ELF-1 (cell line): ENCODE measurements at regions not wholly inside any gene's neighbourhood (a gene's known extent, or its start where the extent isn't known, plus 50 kb on each side); places are given as distances from the start of the nearest gene placed in this dataset.
"Not testable (repeated sequence)": the region's sequence is repeated elsewhere in the genome, so short reads cannot be mapped to it uniquely, and the experiment has no call there.

Experiments
- DNase-seq: peaks from one replicate; pipeline ENCODE4 v3.0.0-alpha.2; 2016; ENCODE audit warnings: low read depth, low spot score

DNA sequence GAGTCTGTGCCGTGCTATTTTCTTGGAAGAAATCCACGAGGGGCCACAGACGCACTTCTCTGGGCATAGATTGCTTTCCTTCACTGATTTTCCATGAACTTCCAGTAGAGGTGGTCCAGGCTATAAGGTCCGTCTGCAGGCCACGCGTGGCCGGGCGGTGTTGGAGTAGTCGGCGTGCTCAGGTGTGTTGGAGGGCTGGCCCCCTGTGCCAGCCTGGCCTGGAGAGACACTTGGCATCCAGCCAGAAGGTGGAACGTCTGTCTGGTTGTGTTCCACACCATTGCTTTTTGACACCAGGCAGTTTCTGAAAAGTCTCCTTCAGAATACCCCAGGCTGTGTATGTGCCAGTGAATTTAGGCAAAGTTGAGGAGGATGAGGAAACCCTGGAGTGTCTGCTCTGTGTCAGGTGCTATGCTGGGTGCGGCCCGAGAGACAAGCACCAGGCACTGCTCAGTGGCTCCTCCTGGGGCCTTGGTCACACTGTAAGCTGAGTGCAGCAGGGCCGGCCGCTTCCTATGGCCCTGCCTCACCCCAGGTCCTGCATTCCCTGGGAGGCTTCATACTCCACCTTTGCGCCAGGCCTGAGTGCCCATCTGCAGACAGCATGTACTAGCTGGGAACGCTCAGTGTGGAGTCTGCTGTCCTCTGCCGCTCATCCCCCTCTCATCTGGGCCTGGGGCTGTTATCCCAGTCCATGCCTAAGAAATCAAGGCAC is 52.1 kb upstream of the TAMM41 start:
- DNase-seq, result no peak

DNA sequence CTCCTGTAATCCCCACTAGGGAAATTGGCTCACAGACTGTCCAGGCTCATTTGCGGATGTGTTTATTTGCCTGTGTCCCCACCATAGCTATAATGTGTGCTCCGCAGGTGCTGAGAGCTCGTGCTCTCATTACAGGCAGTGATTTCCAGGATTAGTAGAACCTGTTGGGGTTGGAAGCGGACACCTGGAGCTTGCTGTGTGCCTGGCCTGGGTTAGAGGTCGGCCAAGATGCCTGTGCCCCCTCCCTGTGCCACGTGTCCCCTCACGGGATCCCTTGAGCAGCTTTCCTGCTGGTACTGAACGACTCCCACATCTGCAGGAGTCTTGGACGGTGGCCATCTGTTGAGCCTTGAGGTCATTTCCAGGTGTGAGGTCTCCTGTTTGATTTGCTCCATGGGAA is 52.7 kb upstream of the TAMM41 start:
- not testable (repeated sequence) for DNase-seq

DNA sequence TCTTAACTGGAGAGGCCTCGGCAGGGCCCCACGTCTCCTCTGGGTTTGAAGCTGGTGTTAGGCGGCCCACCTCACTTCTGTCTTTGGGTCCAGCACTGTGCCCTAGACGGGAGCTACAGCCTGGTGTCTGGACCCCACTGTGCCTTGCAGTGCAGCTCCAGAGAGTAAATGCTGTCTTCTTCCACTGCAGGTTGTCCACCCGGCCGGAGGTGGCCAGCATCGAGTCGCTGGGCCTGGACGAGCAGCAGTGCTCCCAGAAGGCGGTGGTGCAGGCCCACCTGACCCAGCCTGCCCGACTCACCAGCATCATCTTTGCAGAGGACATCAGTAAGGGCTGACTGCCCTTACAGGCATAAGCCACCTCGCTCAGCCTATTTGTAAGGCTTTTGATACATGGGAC is 53.1 kb upstream of the TAMM41 start:
- no peak for DNase-seq

DNA sequence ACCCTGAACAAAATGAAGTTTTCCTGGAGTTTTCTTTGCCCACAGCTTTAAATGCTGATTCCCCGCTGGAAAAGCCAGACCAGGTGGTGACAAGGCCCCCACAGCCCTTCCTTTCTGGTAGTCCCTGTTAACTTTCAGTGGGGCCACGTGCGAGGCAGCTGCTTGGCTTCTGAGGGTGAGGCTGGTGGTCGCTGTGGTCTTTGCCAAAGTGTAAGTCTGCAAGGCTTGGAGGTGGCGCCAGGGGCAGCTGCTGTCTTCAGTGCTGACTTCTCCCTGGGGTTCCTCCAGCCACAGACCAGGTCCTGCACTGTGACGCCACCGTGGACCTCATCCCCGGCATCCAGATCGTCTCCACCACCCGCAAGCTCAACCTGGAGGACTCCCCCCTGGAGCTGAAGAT is 54.1 kb upstream of the TAMM41 start:
- no peak for DNase-seq

DNA sequence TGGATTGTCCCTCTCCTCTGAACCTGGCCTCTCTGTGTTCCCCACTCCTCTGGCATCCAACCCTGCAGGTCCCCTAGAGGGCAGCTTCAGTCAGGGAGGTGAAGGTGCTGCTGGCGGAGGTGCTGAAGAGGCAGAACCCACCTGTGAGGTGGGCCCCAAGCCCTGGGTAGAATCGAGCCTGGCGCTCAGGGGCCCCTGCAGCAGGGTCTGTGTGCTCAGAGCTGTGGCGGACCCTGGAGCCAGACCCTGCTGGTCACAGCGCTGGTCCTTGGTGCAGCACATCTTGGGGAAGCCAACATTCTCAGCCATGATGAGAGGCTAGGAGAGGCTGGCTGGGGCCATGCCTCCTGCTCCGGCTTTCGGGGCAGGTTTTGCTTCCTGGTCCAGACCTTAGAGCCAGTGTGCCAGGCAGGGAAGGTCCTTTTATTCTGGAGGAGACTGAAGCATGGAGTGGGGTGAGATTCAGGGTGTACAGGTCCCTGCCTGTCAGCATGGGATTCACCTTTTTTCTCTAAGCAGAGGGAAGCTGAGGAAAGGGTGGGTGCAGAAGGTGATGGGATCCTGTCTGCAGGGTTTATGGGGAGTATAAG is 54.7 kb upstream of the TAMM41 start:
- no peak for DNase-seq

DNA sequence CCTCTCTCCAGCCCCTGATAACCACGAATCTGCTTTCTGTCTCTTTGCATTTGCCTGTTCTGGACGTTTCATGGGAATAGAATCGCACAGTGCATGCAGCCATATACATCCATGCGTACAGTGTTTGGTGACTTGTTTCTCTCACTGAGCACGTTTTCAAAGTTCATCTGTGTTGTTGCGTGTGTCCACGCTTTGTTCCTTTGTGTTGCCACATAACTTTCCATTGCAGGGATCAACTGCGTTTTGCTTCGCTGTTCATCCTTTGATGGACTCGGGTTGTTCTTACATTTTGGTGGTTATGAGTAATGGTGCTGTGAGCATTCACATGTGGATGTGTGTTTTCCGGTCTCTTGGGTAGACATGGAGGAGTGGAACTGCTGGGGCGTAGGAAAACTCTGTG is 56.4 kb upstream of the TAMM41 start:
- DNase-seq, result no peak

DNA sequence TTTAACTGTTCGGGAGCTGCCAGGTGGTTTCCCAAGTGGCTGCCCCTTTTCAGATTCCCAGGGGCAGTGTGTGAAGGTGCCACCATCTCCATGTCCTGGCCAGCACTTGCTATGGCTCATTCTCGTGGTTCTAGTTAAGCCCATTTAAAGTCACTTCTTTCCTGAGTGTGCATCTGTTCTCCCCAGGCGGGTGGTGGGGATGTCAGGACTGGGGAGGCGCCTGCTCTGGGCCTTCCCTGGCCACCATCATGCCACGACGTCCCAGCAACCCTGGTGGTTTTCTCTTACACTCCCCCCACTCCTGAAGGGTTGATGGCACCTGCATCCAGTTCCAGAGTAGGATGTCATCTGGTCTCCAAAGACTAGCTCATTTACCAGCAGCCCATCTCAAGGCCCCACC is 56.8 kb upstream of the TAMM41 start:
- no peak for DNase-seq

DNA sequence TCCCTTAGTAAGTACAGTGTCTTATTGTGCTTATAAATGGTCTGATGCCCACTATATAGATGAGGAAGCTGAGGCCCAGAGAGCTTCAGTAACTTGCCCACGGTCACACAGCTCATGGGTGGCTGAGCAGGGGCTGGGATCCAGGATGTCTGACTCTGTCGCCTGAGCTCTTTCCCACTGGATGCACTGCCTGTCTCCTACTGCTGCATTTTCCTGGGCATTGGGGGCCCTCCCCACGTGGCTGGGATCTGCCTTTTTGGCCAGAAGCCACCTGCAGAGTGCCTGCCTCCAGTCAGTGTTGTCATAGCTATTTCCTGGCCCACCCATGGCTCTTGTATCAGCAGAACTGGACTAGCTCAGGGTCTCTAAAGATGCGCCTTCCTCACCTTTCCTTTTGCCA is 57.5 kb upstream of the TAMM41 start:
- no peak for DNase-seq

DNA sequence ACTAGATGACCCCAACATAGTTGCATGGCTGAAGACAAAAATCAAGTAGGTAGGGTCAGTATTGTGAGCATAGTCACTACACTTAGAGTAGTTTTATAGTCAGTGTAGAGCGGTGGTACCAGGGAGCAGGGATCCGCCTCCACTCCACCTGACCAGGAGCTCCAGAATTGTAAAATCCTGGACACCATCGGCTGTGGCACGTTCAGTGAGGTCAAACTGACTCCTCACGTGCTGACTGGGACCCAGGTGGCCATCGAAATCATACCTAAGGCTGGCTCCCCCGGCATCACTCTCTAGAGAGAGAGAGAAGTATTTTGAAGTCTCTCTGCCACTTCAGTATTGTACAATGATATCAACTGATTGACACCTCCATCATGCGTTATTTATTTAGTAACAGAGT is 59.7 kb upstream of the TAMM41 start:
- no peak for DNase-seq

DNA sequence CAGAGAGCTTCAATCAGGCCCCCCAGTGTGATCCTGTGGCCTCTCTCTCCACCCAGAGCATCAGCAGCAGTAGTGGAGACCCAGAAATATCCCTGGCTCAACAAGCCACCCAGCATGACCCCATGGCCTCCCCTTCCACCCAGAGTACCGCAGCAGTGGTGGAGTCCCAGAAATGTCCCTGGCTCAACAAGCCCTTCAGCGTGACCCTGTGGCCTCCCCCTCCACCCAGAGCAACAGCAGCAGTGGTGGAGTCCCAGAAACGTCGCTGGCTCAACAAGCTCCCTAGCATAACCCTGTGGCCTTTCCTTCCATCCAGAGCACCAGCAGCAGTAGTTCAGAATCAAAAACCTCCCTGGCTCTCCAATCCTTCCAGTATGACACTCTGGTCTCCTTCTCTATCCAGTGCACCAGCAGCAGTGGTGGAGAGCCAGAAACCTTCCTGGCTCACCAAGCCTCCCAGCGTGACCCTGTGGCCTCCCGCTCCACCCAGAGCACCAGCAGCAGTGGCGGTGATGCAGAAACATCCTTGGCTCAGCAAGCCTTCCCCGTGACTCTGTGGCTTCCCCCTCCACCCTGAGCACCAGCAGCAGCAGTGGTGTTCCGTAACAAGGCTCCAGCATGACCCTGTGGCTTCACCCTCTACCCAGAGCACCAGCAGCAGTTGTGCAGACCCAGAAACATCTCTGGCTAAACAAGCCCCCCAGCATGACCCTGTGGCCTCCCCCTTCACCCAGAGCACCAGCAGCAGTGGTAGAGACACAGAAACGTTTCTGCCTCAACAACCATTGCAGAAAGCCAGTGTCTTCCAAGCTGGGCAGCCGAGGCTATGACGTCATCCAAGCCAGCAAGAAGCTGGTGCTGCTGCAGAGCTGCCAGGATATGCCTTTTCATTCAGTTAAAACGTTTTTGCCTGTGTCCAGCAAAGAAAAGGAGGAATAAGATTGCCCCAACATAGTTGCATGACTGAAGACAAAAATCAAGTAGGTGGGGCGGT is 61.3 kb upstream of the TAMM41 start:
- no peak for DNase-seq

DNA sequence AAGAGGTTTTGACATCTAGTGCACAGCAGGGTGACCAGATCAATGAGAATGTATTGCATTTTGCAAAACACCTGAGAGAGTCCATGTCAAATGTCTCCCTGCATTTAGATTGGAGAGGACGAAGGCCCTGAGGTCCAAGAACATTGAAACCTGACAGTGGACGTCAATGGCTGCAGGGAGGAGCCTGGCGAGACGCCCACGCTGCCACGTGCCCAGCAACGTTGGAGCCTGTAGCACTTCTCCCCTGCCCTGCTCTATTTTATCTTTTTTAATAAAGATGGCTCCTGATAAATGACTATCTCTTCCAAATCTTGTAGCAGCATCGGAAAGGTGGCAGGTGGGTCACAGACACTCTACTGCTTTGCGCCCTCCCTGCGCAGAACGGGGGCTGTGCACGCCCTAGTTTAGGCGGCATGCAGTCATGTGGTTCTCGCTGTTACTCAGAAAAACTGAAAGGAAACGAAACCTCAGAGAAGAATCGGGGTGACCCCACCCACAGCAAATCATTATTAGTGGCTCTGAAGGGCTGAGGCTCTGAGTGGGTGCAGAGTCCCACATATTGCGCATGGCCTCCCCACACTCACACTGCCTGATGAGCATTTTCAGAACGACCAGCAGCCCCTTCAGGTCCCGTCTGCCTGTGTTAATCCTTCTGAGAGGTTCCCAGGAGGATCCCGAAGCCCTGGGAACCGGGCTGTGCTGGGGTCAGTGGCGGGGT is 62.5 kb upstream of the TAMM41 start:
- DNase-seq, result no peak

DNA sequence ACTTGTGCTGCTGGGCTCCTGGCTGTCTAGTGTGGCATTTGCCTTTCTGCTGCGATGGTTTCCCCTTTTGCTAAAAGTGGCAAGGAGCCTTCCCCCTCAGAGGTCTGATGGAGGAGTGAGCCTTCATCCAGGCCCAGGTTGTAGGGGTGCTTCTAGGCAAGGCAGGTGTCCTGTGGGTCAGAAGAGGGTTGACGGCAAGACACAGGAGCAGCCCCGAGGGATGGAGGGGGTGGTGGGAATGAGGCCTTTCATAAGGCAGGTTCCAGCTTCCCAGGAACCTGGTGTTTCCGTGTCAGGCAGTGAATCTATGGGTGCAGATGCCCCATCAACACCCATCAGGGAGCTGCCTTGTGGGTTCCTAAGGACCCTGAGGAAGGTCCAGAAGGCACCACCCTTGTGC is 63.0 kb upstream of the TAMM41 start:
- no peak for DNase-seq

DNA sequence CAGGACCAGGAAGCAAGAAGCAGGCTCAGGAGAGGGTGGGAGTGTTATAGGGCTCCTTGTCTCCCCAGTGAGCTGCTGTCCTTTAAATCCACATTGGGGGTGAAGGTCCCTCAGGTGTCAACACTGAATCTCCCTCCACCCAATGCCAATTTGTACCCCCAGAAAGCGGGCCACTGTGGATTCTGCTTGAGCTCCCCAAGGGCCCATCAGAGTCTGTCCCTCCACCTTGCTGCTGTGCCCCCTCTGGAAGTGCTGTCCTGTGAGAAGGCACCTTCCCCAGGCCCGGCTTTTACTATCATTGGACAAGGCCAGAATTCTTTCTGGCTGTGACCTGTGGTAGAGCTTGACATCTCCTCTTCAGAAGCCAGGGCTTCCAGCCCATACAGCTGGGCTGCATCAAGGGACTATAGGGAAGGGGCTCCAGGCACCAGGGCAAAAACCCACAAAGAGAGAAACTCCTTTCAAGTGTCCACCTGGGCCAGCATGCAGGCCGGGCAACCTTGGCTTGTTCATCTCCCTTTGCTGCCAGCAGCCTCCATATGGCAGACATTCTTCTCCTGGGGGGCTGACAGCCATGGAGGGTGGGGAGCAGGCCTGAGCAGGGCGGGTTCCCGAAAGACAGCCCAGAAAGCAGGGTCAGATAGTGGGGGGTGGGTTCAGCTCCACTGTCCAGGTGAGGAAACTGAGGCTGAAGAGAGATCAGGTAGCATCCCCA is 63.7 kb upstream of the TAMM41 start:
- not testable (repeated sequence) for DNase-seq

DNA sequence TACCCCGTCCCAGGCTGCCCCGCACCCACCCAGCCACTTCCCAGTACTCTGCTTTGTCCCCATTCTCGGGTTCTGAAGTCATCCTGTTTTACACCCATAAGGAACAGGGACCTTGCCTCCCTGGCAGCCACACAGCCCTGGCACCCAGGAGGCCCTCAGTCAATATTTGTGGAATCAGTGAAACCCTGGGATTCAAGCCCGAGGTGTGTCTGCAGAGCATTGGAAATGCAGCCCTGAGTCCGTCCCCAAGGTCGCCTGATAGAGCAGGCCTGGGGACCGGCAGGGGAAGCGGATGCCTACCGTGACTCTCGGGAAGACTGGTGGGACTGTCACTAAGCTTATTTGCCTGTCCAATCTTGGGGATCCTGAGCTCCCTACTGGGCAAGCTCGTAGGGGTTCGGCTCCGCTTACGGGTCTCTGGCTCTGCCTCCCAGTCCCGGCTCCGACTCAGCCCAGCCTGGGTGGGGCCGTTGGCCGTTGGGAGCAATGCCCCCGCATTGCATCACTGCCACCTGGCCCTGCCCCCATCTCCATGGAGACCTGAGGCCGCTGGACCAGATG is 64.4 kb upstream of the TAMM41 start:
- no peak for DNase-seq

DNA sequence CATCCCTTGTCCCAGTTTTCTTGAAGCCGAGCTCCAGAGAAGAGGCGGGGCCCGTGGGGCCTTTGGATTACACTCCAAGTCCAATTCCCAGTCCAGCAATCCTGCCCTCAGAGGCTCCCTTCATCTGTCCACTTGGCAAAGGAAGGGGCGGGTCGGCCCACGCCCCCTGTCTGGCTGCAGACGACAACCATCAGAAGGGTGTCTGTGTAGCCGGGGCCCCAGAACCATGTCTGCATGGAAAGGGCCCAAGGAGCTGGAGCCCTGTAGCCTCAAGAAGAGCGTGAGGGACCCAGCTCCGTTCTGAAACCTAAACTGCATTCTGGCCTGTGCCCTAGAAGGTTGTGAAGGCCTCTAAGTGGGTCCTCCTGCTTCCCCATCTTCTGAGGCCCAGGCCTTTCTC is 65.2 kb upstream of the TAMM41 start:
- DNase-seq, result not testable (repeated sequence)

DNA sequence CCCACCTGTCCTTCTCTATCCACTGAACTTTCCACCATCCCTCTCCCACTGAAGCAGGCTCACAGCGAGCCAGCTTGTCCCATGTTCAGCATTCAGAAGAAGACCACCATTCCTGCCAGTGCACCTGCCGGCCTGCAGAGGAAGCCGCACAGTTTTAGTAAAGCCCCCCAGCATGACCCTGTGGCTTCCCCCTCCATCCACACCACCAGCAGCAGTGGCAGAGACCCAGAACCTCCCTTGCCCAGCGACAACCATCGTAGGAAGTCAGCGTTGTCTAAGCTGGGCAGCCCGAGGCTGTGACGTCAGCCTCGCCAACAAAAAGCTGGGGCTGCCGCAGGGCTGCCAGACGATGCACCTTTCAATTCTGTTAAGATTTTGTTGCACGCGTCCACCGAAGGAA is 66.6 kb upstream of the TAMM41 start:
- DNase-seq, result no peak

DNA sequence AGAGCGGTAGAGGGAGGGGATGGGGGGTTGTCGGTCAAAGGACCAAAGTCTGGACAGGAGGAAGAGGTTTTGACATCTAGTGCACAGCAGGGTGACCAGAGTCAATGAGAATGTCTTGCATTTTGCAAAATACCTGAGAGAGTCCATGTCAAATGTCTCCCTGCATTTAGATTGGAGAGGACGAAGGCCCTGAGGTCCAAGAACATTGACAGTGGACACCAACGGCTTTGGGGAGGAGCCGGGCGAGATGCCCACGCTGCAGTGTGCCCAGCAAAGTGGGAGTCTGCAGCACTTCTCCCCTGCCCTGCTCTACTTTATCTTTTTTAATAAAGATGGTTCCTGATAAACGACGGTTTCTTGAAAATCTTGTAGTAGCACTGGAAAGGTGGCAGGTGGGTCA is 67.4 kb upstream of the TAMM41 start:
- DNase-seq, result no peak

DNA sequence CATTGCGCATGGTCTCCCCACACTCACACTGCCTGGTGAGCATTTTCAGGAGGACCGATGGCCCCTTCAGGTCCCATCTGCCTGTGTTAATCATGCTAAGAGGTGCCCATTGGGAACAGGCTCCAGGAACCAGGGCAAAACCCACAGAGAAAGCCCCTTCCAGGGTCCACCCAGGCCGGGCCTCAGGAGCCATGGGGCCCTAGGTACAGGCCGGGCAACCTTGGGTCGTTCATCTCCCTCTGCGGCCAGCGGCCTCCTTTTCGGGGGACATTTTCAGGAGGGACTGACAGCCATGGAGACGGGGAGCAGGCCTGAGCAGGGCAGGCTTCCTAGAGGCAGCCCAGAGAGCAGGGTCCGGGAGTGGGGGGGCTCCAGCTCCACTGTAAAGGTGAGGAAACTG is 68.0 kb upstream of the TAMM41 start:
- DNase-seq, result no peak

DNA sequence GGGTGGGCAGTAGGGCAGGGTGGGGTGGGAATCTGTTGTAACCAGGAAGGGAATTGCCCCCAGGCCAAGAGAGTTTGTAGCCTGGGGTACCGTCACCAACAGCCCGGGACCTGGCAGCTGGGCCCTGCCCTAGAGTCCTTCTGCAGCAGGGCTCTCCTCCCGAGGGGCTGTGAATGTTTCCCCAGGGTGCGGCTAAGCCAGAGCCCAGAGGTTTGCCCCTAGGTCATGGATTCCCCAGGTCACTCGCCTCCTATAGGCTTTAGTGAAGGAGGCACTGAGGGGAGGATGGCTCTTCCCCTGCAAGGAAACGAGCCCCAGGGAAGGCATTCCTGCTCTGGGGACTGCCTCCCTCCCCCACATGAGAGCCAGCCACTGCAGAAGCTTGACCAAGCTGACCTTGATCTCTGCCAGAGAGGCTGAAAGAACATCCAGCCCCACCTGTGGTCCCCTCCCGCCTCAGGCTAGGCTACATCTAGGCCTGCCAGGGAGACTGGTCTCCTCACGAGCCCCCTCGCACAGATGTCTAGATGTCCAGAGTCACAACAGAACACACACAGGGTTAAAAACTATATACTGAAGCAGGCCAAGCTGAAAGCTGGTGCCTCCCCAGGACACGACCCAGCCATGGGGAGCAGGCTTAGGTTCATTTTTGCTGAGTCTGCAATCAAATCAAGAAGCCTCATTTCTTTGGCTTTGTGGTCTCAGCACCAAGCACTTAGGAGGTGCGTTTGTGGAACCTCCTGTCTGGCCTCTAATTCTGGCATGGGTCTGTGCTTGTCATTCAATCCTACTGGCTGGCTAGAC is 69.1 kb upstream of the TAMM41 start:
- DNase-seq, result peak; percentile 69

DNA sequence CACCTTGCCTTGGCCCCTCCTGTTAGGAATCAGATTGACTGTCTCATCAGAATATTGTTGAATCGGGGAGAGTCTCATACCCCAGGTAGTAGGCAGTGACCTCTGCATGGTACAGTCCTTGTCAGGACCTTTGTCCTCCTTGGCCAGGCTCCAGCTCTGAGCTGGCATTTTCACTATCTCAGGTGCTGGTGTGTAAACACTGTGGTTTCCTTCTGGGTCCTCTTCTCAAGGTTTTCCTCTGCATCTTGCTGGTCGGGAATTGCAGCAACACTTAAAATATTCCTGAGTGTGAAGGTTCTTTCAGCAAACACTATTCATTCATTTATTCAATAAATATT is 69.7 kb upstream of the TAMM41 start:
- not testable (repeated sequence) for DNase-seq
